DMS53 (cell line): ENCODE measurements at regions not wholly inside any gene's neighbourhood (a gene's known extent, or its start where the extent isn't known, plus 50 kb on each side); places are given as distances from the start of the nearest gene placed in this dataset.

Experiments used
- DNase-seq: peaks from one replicate; lab custom pipeline; 2025; lab: John Stamatoyannopoulos, UW

DNA sequence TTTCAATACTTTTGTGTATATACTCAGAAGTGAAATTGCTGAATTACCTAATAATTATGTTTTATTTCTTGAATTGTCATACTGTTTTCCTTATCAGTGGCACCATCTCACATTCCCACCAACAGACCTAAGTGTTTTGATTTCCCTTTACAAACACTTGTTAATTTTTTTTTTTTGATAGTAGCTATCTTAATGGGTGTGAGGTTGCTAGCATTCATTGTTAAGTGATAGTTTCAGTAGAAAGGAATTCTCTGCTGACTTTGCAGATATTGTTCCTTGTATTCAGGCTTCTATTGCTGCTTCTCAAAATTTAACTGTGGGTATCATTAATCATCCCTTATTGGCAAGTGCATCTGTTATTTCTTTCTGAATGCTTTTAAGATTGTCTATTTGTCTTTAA is 927.5 kb upstream of the SLIT2 start:
- no peak for DNase-seq

GRCh38 chr4:19319607-19320006 is 932.1 kb upstream of the SLIT2 start:
- DNase-seq = no peak

DNA sequence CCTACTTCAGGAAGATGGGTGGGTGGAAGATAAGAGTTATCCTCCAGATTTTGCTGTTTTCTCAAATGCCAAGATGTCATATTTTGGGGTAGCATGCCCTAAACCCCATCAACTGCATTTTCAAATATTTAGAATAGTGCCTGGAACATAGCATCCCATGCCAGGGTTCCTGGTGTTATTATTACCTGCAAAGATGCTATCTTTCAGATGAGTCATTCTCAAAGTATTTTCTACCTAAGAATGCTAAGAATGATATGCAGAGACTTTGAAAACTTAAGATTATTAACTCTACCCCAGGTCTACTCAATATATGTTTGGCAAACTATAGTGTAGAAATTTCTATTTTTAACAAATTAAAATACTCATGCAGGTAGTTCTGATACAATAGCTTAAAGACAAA is 934.3 kb upstream of the SLIT2 start:
- DNase-seq = no peak

DNA sequence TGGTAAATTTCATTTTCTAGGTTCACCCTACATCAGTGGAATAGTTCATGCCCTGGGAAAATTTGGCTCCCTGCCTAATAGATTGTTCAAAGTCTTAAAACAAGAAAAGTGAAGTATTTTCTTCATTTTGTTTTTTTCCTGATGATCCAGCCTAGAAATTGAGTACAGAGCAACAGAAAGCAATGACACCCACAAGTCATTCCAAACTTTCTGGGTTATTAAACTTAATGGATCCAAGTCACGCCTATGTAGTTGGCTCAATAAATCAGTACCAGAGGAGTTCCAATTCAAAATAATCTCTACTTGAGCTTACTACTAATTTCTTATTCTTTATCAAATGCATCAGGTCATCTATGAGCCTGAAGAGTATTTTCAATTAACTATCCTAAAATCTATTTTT is 937.6 kb upstream of the SLIT2 start:
- no peak for DNase-seq

DNA sequence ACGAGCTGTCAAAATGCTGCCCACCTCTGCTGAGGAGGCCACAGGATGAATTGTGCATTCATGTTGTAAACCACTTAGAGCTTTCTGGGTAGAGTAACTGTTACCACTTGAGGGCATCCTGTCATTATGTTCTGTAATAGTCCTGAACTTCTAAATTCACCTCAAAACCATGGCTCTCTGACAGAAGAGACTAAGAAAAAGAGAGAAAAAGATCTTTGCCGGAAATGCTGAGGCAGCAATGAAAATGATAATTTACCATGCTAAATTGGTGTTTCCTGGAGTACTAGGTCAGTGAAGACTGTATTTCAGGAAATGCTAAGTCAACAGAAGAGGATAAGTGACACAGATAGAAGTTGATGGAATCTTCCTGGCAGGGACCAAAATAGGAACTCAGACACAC is 942.3 kb upstream of the SLIT2 start:
- peak; percentile 32 for DNase-seq

DNA sequence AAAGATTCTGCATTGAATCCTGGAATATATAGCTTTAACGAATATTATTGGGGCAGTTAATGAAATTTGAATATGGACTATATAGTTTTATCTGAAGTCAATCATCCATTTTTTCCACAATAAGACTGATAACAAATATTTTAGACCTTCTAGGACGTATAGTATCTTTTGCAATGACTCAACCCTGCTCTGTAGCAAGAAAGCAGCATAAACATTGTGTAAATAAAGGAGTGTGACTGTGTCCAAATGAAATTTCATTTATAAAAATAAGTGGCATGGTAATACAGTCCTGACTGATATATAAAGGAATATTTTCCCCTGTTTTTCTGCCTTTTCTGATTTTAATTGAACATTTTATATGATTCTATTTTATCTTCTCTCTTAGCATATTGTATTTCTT is 947.7 kb upstream of the SLIT2 start:
- no peak for DNase-seq

DNA sequence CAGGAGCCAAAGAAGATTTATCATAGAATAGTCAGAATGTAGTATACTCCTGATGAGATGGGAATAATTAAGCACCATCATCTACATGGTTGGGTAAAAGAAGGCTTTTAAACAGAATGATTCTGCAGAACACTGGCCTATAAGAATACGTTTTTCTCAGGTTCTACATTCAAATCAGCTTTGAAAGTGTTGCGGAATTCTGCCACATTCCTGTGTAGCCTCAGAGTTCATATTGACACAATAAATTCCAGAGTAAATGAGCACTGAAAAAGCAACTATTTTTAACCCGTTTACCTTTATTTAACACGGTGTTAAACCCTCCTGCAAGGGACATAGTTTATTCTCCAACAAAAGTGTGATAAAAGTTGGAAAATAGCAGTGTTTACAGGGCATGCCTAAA is 950.2 kb upstream of the SLIT2 start:
- DNase-seq = no peak

GRCh38 chr4:19300213-19300612 is 951.5 kb upstream of the SLIT2 start:
- DNase-seq = no peak

DNA sequence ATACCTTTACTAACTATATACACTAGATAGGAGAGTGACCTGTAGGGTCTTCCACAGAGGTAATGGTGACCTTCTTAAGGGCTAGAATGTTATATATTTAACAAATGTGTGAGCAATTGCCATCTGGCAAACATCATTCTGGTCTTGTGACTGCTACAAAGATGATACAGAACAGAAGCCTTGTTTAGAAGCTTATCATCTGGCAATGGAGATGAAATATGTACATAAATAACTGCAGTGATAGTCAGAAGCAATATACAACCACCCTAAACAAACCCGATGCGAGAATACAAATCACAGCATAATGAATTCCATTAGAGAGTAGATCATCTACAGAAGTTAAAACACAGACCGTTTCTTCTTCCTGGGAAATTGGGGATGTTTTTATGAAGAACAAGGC is 952.7 kb upstream of the SLIT2 start:
- DNase-seq = no peak

DNA sequence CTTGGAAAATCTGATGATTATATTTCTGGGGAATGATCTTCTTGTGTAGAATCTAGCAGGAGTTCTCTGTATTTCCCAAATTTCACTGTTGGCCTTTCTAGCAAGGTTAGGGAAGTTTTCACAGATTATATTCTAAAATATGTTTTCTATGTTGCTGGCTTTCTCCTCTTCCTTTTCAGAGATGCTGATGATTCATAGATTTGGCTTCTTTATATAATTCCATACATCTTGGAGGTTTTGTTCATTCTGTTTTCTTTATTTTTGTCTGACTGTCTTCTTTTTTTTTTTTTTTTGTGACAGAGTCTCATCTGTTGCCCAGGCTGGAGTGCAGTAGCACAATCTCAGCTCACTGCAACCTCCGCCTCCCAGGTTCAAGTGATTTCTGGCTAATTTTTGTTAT is 957.9 kb upstream of the SLIT2 start:
- no peak for DNase-seq

DNA sequence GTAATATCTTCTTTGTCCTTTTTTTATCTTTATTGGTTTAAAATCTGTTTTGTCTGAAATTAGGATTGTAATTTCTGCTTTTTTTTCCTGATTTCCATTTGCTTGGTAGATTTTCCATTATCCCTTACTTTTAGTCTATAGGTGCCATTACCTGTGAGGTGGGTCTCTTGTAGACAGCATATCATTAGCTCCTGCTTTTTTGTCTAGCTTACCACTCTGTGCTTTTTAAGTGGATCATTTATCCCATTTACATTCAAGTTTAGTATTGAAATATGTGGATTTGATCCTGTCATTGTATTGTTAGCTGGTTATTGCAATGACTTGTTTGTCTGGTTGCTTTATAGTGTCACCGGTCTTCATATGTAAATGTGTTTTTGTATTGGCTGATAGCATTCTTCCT is 958.6 kb upstream of the SLIT2 start:
- no peak for DNase-seq

GRCh38 chr4:19286924-19287323 is 964.8 kb upstream of the SLIT2 start:
- DNase-seq = no peak

DNA sequence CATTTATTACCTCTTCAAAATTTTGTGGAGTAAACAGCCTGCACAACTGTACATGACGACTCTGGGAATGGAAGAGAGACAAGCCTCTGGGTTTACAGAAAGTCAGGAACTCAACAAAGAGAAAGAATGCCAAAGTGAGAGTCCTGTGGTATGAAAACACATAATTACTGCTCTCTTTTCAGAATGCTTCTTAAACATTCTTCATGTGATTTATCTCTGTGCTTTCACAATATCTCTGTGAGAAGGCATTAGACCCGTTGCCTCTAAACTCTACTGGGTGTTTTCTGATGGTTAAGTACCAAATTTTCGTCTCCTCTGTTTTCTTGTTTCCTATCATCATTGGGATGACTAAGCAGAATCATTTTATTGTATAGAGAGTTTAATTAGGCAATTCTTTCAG is 966.6 kb upstream of the SLIT2 start:
- DNase-seq = no peak

DNA sequence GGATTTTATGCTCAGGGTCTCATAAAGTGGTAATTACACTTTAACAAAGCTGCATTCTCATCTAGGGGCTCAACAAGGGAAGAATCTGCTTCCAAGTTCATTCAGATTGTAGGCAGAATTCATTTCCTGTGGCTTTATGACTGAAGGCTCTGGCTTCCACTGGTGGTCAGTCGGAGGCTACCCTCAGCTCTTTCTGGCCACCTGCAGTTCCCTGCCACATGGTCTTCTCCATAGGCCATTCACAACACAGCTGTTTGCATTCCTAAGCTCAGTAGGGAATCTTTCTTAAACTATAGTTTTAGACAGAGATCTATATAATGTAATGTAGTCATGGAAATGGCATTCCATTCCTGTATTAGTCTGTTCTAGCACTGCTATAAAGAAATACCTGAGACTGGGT is 973.0 kb upstream of the SLIT2 start:
- no peak for DNase-seq

- no peak for DNase-seq
These were observed 985.1 kb upstream of the SLIT2 start for GRCh38 chr4:19266566-19266965.

GRCh38 chr4:19262467-19262866 is 989.2 kb upstream of the SLIT2 start:
- no peak for DNase-seq

- DNase-seq = no peak
These were observed 991.4 kb upstream of the SLIT2 start for GRCh38 chr4:19260346-19260745.

- no peak for DNase-seq
These were observed 991.8 kb upstream of the SLIT2 start for GRCh38 chr4:19259920-19260319.

DNA sequence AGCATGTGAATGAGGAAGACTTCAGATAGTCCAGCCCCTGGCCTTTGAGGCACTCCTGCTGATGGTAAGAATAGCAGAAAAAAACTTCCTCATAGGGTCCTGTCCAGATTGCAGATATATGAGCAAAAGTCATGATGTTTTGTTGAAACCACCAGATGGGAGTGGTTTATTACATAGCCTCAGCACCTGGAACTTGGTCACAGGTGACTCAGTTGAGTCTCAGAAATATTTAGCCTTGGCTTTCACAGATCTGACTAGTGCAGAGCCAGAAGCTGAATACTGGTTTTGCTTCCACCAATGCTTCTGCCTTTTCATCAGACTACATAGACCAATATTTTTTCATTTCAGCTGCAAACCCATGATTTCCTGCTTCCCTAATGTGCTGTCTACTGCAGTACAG is 994.9 kb upstream of the SLIT2 start:
- no peak for DNase-seq

GRCh38 chr4:19254486-19254885 is 997.2 kb upstream of the SLIT2 start:
- no peak for DNase-seq

DNA sequence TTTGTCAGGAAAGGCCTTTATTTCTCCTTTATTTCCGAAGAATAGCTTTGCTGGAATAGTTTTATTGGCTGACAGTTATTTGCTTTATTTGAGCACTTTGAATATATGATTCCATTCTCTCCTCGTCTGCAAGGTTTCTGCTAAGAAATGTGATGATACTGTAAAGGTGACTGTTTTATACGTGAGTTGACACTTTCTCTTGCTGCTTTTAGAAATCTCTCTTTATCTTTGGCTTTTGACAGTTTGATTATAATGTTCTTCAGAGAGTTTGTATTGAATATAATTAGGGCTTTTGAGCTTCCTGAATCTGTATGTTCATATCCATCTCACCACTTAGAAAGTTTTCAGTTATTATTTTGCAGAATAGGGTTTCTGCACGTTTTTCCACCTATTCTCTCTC is 1003.7 kb upstream of the SLIT2 start:
- no peak for DNase-seq

DNA sequence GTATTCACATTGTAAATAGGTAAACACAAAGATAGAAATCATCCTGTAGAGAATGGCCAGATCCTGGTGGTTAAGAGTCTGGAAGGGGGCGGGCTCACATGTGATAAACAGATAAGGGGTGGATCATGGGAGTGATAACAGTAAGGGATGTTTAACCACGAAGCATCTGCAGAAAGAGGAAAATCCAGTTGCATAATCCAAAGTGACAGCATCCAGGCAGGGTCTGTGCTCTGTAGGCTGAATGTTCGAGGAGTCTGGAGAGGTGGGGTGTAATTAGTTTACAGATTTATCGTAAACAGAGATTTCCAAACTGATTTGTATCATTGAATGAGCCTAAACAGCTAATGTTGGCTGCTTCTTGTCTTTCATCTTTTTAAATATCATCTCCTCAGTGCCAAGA is 1009.8 kb upstream of the SLIT2 start:
- DNase-seq = no peak

DNA sequence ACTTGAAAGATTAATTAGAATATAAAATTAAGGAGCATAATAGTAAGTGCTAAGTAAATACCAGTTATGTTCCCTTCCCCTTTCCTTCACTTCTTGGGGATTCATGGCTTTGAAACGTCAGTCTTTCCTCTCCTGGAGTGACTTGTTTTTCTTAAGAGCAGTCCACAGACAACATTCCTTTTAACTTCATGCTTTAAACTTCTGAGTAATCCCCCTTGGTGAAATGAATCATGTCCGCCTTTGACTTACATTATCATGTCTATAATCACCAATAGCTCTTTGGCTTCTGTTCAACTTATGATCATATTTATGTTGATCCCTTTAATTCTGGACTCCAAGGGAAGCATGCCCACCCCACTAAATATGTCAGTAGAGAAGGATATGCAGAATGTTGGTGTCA is 1012.1 kb upstream of the SLIT2 start:
- no peak for DNase-seq

GRCh38 chr4:19236473-19236872 is 1015.2 kb upstream of the SLIT2 start:
- no peak for DNase-seq

- DNase-seq = no peak
These were observed 1020.7 kb upstream of the SLIT2 start for GRCh38 chr4:19230906-19231545.
